ENCODE measurements at regions not wholly inside any gene's neighbourhood (a gene's known extent, or its start where the extent isn't known, plus 50 kb on each side); places are given as distances from the start of the nearest gene placed in this dataset.

DNA sequence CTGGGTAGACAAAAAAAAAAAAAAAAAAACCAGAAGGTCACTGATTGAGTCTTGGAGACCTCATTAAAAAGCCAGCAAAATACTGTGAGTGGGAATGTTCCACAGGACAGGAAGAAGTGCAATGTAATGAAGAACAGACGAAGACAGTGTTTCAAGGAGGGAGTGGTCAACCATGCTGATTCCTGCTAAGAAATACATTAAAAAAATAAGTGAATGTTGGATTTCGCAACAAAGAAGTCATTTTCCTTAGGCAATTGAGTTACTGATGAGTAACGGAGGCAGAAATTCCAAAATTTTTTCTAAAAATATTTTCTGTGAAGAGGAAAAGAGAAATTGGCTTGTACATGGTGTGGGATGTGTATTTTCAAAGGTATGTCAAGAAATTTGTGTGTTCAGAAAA is 94.3 kb upstream of the FAM47B start:
- dilution Hi-C loops (cut with MboI; ENCODE audit: extremely low pct_ligation_motif_present, low sequenced_read_pairs), result no loop called here
- CTCF ChIA-PET, result no interaction called here
- no peaks in the 10 kb centered on the region for H4K20me1 ChIP-seq (replicated peaks; ENCODE audit: control insufficient read depth, extremely low read depth, insufficient read depth, low read length)
- H3K36me3 ChIP-seq (ENCODE audit: control insufficient read depth in 2 of 2, extremely low read depth in 1 of 2, insufficient read depth in 2 of 2, low read length in 2 of 2), result no peaks in the 10 kb centered on the region
- H3K4me1 ChIP-seq (ENCODE audit: control insufficient read depth, extremely low read depth, insufficient read depth, low read length), result no peaks in the 10 kb centered on the region
- no peaks in the 10 kb centered on the region for H3K79me2 ChIP-seq (ENCODE audit: control insufficient read depth, insufficient read depth, low read length)
- no peak overlapping the region for H3K4me3 ChIP-seq (replicated peaks in 1 of 3; ENCODE audit: insufficient read depth in 1 of 3, low read depth in 1 of 3, low read length in 3 of 3)
- DNase-seq (ENCODE audit: low read depth, low spot score) (no peak), FAIRE-seq (no peak)
- H3K27ac ChIP-seq (ENCODE audit: insufficient read depth, low read depth, low read length), result no peak overlapping the region
- TF ChIP-seq POLR2A (IDR thresholded peaks at IDR 0.05; ENCODE audit: low read depth, low read length) (no peak), JUN (IDR thresholded peaks at IDR 0.05; ENCODE audit: borderline replicate concordance, insufficient read depth, insufficient read length, low read depth) (no peak), GATA2 (IDR thresholded peaks at IDR 0.05; ENCODE audit: insufficient read depth, insufficient read length, low read depth, low read length) (no peak), POLR2AphosphoS5 (IDR thresholded peaks at IDR 0.05; ENCODE audit: insufficient read depth, low read depth, low read length) (no peak), MYC (IDR thresholded peaks at IDR 0.05; ENCODE audit: low read depth, low read length) (no peak), EZH2 (IDR thresholded peaks at IDR 0.05; ENCODE audit: borderline replicate concordance, low read depth, low read length, severe bottlenecking) (no peak), FOS (IDR thresholded peaks at IDR 0.05; ENCODE audit: borderline replicate concordance, insufficient read depth, low read length) (no peak)
- TF ChIP-seq, protein P1, sequence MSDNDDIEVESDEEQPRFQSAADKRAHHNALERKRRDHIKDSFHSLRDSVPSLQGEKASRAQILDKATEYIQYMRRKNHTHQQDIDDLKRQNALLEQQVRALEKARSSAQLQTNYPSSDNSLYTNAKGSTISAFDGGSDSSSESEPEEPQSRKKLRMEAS (IDR thresholded peaks at IDR 0.05; ENCODE audit: insufficient read depth, insufficient read length), result no peak
- TF ChIP-seq, protein P2, sequence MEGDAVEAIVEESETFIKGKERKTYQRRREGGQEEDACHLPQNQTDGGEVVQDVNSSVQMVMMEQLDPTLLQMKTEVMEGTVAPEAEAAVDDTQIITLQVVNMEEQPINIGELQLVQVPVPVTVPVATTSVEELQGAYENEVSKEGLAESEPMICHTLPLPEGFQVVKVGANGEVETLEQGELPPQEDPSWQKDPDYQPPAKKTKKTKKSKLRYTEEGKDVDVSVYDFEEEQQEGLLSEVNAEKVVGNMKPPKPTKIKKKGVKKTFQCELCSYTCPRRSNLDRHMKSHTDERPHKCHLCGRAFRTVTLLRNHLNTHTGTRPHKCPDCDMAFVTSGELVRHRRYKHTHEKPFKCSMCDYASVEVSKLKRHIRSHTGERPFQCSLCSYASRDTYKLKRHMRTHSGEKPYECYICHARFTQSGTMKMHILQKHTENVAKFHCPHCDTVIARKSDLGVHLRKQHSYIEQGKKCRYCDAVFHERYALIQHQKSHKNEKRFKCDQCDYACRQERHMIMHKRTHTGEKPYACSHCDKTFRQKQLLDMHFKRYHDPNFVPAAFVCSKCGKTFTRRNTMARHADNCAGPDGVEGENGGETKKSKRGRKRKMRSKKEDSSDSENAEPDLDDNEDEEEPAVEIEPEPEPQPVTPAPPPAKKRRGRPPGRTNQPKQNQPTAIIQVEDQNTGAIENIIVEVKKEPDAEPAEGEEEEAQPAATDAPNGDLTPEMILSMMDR (IDR thresholded peaks at IDR 0.05; ENCODE audit: extremely low read depth in 1 of 2, insufficient read depth in 1 of 2, low read depth in 1 of 2, low read length in 2 of 2), result no peak
- intact Hi-C loops (cut with micrococcal nuclease), result no loop called here
- no peak overlapping the region for H3K4me2 ChIP-seq (ENCODE audit: insufficient read depth, low read length)
- H3K9ac ChIP-seq (replicated peaks; ENCODE audit: extremely low read depth, insufficient read depth, low read length), result no peak overlapping the region
- POLR2A ChIA-PET, result no interaction called here
- no TSS peak for BruUV-seq (replicated peaks)
- H2AFZ ChIP-seq (ENCODE audit: low read depth, low read length), result no peak overlapping the region
- H3K27me3 ChIP-seq (ENCODE audit: control insufficient read depth in 2 of 2, insufficient read depth in 2 of 2, low read length in 2 of 2), result no peaks in the 10 kb centered on the region
- H3K9me3 ChIP-seq (replicated peaks; ENCODE audit: control insufficient read depth, insufficient read depth, low read length), result no peaks in the 10 kb centered on the region
- no peaks in the 10 kb centered on the region for H3K9me1 ChIP-seq (replicated peaks; ENCODE audit: control insufficient read depth, extremely low read depth, insufficient read depth, low read length)

Data from endothelial cell of umbilical vein (primary cell).